ENCODE measurements at regions not wholly inside any gene's neighbourhood (a gene's known extent, or its start where the extent isn't known, plus 50 kb on each side); places are given as distances from the start of the nearest gene placed in this dataset.
A peak's percentile ranks its signal among the peaks of the same experiment; 100 is the strongest.
"Not testable (repeated sequence)": the region's sequence is repeated elsewhere in the genome, so short reads cannot be mapped to it uniquely, and the experiment has no call there.

DNA sequence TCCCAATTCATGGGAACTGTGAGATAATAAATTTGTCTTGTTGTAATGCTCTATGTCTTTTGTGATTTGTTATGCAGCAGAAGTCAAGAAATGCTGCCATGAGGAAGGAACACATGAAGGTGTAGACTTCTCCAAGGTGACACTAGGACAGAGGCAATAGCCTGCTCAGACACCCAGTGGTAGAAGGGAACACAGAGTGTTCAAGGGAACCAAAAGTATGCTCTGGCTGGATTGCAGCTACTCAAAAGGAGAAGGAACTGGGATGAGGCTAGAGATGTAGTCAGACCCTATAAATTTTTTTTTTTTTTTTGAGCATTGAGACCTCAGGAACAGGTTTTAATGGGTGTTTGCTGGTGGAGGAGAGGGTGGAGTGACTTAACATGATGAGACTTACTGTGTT, 232.5 kb downstream of the PARP8 start:
- DNase-seq: no peak

- no peak for DNase-seq
Observed at GRCh38 chr5:50900952-50901510, 234.6 kb downstream of the PARP8 start.

GRCh38 chr5:50903651-50904050, 237.2 kb downstream of the PARP8 start:
- DNase-seq: no peak

- DNase-seq: no peak
Observed at GRCh38 chr5:50905996-50906570, 239.6 kb downstream of the PARP8 start.

GRCh38 chr5:50920160-50920559, 253.7 kb downstream of the PARP8 start:
- not testable (repeated sequence) for DNase-seq

DNA sequence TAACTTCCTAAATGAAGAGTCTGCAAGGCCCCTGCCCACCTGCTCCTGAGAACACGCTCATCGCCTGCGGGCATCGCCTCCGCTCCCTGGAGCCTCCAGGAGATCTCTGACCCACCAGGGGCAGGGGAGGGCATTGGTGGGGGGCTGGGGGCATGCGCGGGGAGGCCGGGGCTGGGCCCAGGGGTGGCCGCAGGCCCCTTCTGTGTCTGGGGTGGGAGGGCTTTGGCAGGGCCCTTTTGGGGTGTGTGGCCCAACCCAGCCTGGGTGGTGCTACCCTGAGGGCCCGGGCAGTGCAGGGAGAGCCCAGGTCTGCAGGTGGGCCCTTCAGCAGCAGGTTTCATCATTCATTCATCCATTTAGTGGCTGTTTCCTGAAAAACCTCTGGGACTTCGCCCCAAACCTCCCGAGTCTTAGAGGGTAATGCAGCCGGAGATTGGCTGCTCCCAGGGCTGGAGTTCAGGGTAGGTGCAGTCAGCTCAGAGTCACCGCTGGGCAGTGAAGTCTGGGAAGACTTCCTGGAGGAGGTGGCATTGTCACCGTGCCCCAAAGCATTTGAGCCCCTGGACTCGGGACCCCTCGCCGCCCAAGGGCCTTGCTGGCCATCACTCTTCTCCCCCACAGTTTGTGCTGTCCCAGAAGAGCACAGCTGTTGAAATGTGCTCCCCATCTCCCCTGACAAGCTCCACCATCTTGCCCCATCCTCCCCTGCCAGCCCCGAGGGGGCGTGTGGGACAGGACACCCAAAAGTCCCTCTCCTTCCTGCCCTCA, 255.1 kb downstream of the PARP8 start:
- no peak for DNase-seq

DNA sequence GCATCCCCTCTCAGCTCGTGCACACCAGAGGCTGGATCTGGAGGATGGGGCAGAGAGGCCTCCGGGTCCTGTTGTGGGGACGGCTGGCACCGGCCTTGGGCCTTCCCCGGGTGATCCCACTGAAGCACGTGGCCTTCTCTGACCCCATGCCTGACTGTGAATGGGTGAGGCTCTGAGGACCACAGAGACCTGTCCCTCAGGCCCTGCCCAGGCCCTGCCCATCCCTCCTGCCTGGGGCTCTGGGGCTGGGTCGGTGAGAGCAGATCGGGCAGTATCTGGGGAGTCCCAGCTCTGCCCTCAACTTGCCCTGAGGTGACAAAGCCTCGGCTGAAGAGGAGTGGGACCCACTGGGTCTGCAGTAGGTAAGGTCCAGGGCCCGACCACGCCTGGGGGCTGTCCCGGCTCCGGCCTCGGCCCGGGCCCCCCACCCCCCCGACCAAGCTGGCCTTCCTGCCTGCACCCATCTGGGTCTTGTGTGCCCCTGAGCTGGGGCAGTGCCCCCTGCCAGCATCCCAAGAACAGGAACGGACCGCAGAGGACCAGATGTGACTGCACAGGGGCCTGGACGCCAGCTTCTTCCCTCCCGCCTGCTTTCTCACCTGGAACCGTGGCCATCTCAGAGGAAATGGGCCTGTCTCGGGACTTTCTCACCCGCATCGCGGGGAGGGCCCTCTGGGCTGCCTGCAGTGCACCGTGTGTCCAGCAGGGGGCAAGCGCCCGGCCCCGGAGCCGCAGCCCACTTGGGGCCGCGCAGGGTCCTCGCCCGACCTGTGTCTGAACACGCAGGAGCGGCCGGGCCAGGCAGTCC, 255.9 kb downstream of the PARP8 start:
- not testable (repeated sequence) for DNase-seq

- no peak for DNase-seq
Observed at GRCh38 chr5:50922942-50923767, 256.7 kb downstream of the PARP8 start.

- no peak for DNase-seq
Observed at GRCh38 chr5:50923768-50924494, 257.5 kb downstream of the PARP8 start.

DNA sequence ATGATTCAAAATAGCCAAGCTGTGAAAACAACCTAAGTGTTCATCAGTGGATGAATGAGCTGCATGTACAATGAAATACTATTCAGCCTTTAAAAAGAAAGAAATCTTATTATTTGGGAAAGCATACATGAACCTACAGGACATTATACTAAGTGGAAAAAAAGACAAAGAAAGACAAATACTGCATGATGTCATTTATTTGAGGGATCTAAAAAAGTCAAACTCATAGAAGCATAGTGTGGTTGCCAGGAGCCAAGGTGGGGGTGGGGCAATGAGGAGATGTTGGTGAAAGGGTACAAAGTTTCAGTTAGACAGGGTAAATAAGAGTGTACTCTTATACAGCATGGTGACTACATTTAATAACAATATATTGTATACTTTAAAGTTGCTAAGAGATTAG, 261.5 kb downstream of the PARP8 start:
- DNase-seq: no peak

DNA sequence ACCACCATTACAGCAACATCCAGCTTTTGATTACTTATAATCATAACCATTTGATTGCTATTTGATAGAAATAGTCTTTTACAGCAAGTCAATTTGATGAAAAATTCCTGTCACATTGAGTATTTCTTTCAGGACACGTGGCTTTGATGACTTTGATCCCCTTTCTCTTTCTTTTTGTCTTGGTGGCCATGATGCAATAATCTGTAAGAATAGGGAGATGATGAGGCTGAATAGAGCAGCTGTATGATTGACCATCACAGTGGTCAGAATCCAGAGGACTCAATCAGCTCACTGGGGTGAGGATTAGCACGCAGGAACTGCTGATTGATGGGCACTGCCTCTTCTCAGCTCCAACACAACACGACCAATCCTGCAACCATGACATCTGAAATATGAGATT, 262.7 kb downstream of the PARP8 start:
- no peak for DNase-seq

DNA sequence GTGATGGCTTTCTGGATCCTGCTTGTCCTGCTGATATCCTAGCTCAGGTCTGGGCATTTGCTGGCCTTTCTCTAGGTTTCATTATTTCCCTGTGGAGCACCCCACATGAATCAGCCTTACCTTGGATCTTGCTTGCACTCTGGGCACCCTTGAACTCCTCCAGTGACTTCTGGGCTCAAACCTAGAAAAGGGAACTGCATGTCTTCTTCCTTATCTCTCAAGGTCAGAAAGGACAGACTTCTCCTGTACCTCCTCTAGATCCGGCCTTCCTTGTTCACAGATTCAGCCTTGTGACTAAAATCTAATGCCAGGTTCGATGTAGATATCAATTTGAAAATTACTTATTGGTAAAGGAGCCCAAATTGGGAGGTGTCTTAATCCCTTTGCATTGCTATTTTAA, 267.9 kb downstream of the PARP8 start:
- no peak for DNase-seq

- no peak for DNase-seq
Observed at GRCh38 chr5:50945139-50945538, 278.7 kb downstream of the PARP8 start.

DNA sequence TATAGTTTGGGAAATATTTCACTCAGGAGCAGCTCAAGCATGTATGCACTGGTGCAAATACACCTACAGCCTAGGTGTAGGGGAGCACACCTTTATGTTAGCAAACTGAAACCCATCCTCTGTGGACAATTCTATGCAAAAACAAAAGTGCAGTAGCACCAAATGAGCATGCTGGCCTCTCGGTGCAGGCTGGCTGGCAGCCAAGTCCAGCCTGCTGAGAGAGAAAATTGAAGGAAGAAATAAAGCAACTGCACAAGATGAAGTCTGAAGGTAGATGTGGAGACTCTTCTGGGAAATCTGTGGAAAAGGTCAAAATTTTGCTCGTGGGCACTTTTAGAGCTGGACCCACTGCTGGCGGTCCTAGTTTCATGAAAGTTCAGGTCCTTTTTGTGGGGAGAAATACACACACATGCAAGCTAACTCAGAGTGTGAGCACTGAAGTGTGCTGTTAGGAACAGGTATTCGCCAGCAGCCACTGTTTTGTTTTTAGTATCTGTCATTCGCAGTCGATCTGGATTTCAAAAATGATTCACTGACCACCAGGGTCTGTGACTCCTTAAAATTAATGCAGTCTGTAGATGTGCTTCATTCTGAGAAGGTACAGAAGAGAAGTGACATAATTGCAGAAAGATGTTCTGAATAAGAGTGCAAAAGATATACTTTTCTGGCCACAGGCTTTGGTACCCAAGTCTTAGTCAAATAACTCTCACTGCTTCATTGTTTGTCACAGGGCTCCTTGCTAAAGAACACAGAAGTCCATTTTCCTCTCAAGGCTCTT, 281.7 kb downstream of the PARP8 start:
- DNase-seq: no peak

GRCh38 chr5:50953290-50953689, 286.9 kb downstream of the PARP8 start:
- no peak for DNase-seq

- DNase-seq: no peak
Observed at GRCh38 chr5:50958852-50959457, 292.5 kb downstream of the PARP8 start.

DNA sequence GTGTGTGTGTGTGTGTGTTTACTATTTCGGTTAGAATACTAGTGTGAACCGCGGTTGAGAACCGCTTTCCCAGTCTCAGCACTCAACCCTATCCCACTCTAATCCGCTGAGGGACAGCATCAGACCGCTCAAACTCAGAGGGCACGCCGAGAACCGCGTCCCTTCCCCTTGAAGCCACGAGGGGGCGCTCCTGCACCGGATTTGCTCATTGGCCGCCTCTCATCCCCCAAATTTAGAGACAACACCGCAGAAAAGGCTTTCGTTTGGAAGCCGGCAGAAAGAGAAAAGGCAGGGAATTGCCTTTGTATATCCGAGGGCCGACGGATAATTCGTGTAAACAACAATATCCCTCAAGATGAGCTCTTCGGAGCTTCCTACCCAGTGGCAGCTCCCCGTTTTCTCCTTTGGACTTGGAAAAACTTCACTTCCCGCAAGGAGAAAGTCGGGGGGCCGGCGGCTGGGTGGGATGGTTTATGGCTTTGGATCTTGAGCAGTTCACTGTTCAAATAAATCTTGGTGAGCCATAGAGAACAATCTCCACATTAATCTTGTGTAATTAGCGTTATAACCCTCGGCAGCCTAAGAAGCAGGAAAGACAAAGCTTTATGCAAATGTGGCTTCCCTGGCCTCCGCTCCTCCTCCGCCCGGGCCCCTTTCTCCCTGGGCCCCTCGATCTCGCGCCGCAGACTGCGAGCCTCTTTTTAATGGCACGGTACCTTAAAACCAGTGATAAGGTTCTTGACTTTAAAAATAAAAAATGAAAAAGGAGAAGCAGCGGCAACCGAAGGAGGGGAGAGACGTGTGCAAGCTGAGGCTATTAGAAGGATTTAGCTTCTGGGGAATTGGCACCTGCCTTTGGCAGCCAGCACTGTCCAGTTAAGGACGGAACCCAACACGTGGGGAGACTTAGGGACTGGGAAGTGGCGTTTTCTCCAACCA, 296.8 kb downstream of the PARP8 start:
- DNase-seq: peak; percentile 77

GRCh38 chr5:50963971-50964745, 297.7 kb downstream of the PARP8 start:
- DNase-seq: peak; percentile 4
